ENCODE measurements at regions not wholly inside any gene's neighbourhood (a gene's known extent, or its start where the extent isn't known, plus 50 kb on each side); places are given as distances from the start of the nearest gene placed in this dataset.

GRCh38 chr4:67049446-67049845 lies 495.9 kb downstream of the CENPC start:
- TF ChIP-seq CTCF (IDR thresholded peaks at IDR 0.05; ENCODE audit: extremely low read depth in 1 of 2, insufficient read depth in 1 of 2, low read depth in 1 of 2, low read length in 2 of 2) (no peak), POLR2AphosphoS5 (IDR thresholded peaks at IDR 0.05; ENCODE audit: insufficient read depth, low read depth, low read length) (no peak), POLR2A (IDR thresholded peaks at IDR 0.05; ENCODE audit: low read depth, low read length) (no peak)

All from endothelial cell of umbilical vein (primary cell).